Osteoblast (primary cell): ENCODE measurements at regions not wholly inside any gene's neighbourhood (a gene's known extent, or its start where the extent isn't known, plus 50 kb on each side); places are given as distances from the start of the nearest gene placed in this dataset.

ENCODE experiments used
- DNase-seq: peaks from one replicate; pipeline ENCODE4 v3.0.0; 2011; ENCODE audit warnings: low spot score, mixed read lengths; ENCODE audit not compliant: insufficient read length; ENCODE audit errors: missing footprints
- H2AFZ ChIP-seq: 2 replicates; pipeline ENCODE4 v1.6.0; 2011; ENCODE audit warnings: mild to moderate bottlenecking, low read length
- H3K27ac ChIP-seq: 2 replicates; pipeline ENCODE4 v1.5.1; 2011; ENCODE audit warnings: mild to moderate bottlenecking, low read depth, low read length, moderate library complexity
- H3K27me3 ChIP-seq: 2 replicates; pipeline ENCODE4 v1.6.0; 2012; ENCODE audit warnings: mild to moderate bottlenecking, control low read depth, inconsistent platforms, low read length, moderate library complexity; ENCODE audit not compliant: insufficient read depth
- H3K36me3 ChIP-seq: 2 replicates; pipeline ENCODE4 v1.5.1; 2011; ENCODE audit warnings: mild to moderate bottlenecking, low read length, control low read depth, moderate library complexity; ENCODE audit not compliant: insufficient read depth
- H3K4me1 ChIP-seq: 2 replicates; pipeline ENCODE4 v1.5.1; 2011; ENCODE audit warnings: mild to moderate bottlenecking, low read length, control low read depth, moderate library complexity; ENCODE audit not compliant: insufficient read depth
- H3K4me2 ChIP-seq: 2 replicates; pipeline ENCODE4 v1.6.0; 2011; ENCODE audit warnings: mild to moderate bottlenecking, low read length; ENCODE audit not compliant: insufficient read depth
- H3K4me3 ChIP-seq: fragments of 200-600 bp; sonication (generic); 3 replicates; pipeline ENCODE4 v1.5.1; 2012; ENCODE audit warnings: mild to moderate bottlenecking, low read length, inconsistent platforms; ENCODE audit not compliant: insufficient read depth
- H3K79me2 ChIP-seq: 2 replicates; pipeline ENCODE4 v1.6.0; 2012; ENCODE audit warnings: mild to moderate bottlenecking, low read length, control low read depth, inconsistent platforms; ENCODE audit not compliant: insufficient read depth
- H3K9me3 ChIP-seq: 2 replicates; pipeline ENCODE4 v1.5.1; 2011; ENCODE audit warnings: low read depth, low read length, control low read depth
- H4K20me1 ChIP-seq: 2 replicates; pipeline ENCODE4 v1.6.0; 2012; ENCODE audit warnings: mild to moderate bottlenecking, low read length, control low read depth; ENCODE audit not compliant: insufficient read depth
- TF ChIP-seq, protein P1 (sequence below): IDR thresholded peaks from 2 replicates; pipeline ENCODE4 v1.5.1; 2011; ENCODE audit warnings: mild to moderate bottlenecking, low read depth, low read length, moderate library complexity; ENCODE audit errors: extremely low read depth

DNA sequence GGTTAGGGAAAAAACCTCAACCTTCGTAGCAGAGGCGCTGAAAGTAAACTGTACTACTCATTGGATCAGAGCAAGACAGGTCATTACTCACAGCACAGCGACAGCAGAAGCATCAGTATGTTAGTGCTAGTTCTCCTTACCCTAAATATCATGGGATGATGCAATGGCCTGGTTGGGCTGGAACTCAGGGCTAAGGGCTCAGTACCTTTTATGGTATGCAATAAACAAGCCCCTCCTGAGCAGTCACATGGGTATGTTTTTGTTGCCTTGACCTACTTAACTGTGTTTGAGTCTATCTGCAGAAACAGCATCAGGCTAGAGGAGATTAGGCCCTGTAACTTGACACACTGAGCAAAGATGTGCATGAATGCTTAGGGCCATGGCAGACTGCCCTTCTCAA is 369.4 kb upstream of the IMPG1 start:
- Histone ChIP-seq H3K4me3 (no peak overlapping the region), H3K4me2 (no peak overlapping the region), H3K27me3 (no peaks in the 10 kb centered on the region), H3K9me3 (no peaks in the 10 kb centered on the region), H3K79me2 (no peaks in the 10 kb centered on the region), H3K36me3 (no peaks in the 10 kb centered on the region), H4K20me1 (no peaks in the 10 kb centered on the region), H3K4me1 (no peaks in the 10 kb centered on the region), H3K27ac (no peak overlapping the region), H2AFZ (no peak overlapping the region)
- DNase-seq = no peak
- TF ChIP-seq, protein P1, sequence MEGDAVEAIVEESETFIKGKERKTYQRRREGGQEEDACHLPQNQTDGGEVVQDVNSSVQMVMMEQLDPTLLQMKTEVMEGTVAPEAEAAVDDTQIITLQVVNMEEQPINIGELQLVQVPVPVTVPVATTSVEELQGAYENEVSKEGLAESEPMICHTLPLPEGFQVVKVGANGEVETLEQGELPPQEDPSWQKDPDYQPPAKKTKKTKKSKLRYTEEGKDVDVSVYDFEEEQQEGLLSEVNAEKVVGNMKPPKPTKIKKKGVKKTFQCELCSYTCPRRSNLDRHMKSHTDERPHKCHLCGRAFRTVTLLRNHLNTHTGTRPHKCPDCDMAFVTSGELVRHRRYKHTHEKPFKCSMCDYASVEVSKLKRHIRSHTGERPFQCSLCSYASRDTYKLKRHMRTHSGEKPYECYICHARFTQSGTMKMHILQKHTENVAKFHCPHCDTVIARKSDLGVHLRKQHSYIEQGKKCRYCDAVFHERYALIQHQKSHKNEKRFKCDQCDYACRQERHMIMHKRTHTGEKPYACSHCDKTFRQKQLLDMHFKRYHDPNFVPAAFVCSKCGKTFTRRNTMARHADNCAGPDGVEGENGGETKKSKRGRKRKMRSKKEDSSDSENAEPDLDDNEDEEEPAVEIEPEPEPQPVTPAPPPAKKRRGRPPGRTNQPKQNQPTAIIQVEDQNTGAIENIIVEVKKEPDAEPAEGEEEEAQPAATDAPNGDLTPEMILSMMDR = no peak

- no peaks in the 10 kb centered on the region for H3K79me2 ChIP-seq
- H3K9me3 ChIP-seq = no peaks in the 10 kb centered on the region
- H3K27ac ChIP-seq = no peak overlapping the region
- no peaks in the 10 kb centered on the region for H4K20me1 ChIP-seq
- no peaks in the 10 kb centered on the region for H3K36me3 ChIP-seq
- H2AFZ ChIP-seq = no peak overlapping the region
- no peak overlapping the region for H3K4me2 ChIP-seq
- no peak for DNase-seq
- H3K4me3 ChIP-seq = no peak overlapping the region
- H3K4me1 ChIP-seq = no peaks in the 10 kb centered on the region
- TF ChIP-seq, protein P1 = no peak
- H3K27me3 ChIP-seq = no peaks in the 10 kb centered on the region
Observed at GRCh38 chr6:76439811-76440210, 367.3 kb upstream of the IMPG1 start.

GRCh38 chr6:76438768-76439167 is 366.3 kb upstream of the IMPG1 start:
- Histone ChIP-seq H3K36me3 (no peaks in the 10 kb centered on the region), H3K4me3 (no peak overlapping the region), H3K4me2 (no peak overlapping the region), H3K27me3 (no peaks in the 10 kb centered on the region), H4K20me1 (no peaks in the 10 kb centered on the region), H3K79me2 (no peaks in the 10 kb centered on the region), H2AFZ (no peak overlapping the region), H3K4me1 (no peaks in the 10 kb centered on the region), H3K27ac (no peak overlapping the region), H3K9me3 (no peaks in the 10 kb centered on the region)
- DNase-seq = no peak
- TF ChIP-seq, protein P1 = no peak

GRCh38 chr6:76435174-76435573 is 362.7 kb upstream of the IMPG1 start:
- no peak overlapping the region for H3K27ac ChIP-seq
- no peak overlapping the region for H3K4me2 ChIP-seq
- H2AFZ ChIP-seq = no peak overlapping the region
- no peaks in the 10 kb centered on the region for H3K4me1 ChIP-seq
- no peaks in the 10 kb centered on the region for H4K20me1 ChIP-seq
- no peaks in the 10 kb centered on the region for H3K9me3 ChIP-seq
- H3K79me2 ChIP-seq = no peaks in the 10 kb centered on the region
- no peak for DNase-seq
- H3K36me3 ChIP-seq = no peaks in the 10 kb centered on the region
- H3K4me3 ChIP-seq = no peak overlapping the region
- TF ChIP-seq, protein P1 = no peak
- H3K27me3 ChIP-seq = no peaks in the 10 kb centered on the region
